Uterus (tissue), 3 donors: ENCODE measurements at regions not wholly inside any gene's neighbourhood (a gene's known extent, or its start where the extent isn't known, plus 50 kb on each side); places are given as distances from the start of the nearest gene placed in this dataset.

ENCODE experiments used
- DNase-seq, 2 donors: peaks; one replicate each; pipeline ENCODE4 v3.0.0-alpha.2; 2019 to 2020
- H3K27ac ChIP-seq, 2 donors: fragments of 200-600 bp; sonication (generic); 1 replicate in 1 of 2; 2 replicates in 1 of 2; pipeline ENCODE4 v1.5.1; 2016 to 2018
- H3K27me3 ChIP-seq, 2 donors: fragments of 200-600 bp; sonication (generic); one replicate each; pipeline ENCODE4 v1.5.1; 2018 to 2019; ENCODE audit warnings: control low read depth in 1 of 2
- H3K36me3 ChIP-seq, 2 donors: fragments of 200-600 bp; sonication (generic); one replicate each; pipeline ENCODE4 v1.5.1; 2019; ENCODE audit warnings: control low read depth in 1 of 2
- H3K4me1 ChIP-seq, 2 donors: fragments of 200-600 bp; sonication (generic); one replicate each; pipeline ENCODE4 v1.5.1; 2018 to 2019; ENCODE audit warnings: control low read depth in 1 of 2
- H3K4me3 ChIP-seq, 2 donors: fragments of 200-600 bp; sonication (generic); 1 replicate in 1 of 2; 2 replicates in 1 of 2; pipeline ENCODE4 v1.5.1; 2018 to 2019; ENCODE audit warnings: mild to moderate bottlenecking in 1 of 2
- H3K9me3 ChIP-seq, 2 donors: fragments of 200-600 bp; sonication (generic); one replicate each; pipeline ENCODE4 v1.5.1; 2019; ENCODE audit warnings: control low read depth in 1 of 2
- POLR2A ChIP-seq, 2 donors: fragments of 450-650 bp; IDR thresholded peaks; one replicate each; pipeline ENCODE4 v1.6.1; 2016; ENCODE audit warnings: antibody characterized with exemption in 2 of 2, mild to moderate bottlenecking in 1 of 2, moderate library complexity in 1 of 2
- intact Hi-C: fragments of 100-400 bp; cut with DNase I; formaldehyde crosslinking; loops from one replicate; pipeline ENCODE4 v1.15.1; 2023; ENCODE audit warnings: low total_unique reads
- TF ChIP-seq, protein P1 (sequence below), 4 experiments: fragments of 200-600 bp in 2 of 4; fragments of 450-650 bp in 2 of 4; sonication (generic) in 2 of 4; IDR thresholded peaks; one replicate each; pipeline ENCODE4 v1.5.1; 2016 to 2019; ENCODE audit warnings: antibody characterized with exemption in 4 of 4, mild to moderate bottlenecking in 2 of 4, moderate library complexity in 1 of 4
- donor health status: DM: yes; HTN: yes; CAD: no.

DNA sequence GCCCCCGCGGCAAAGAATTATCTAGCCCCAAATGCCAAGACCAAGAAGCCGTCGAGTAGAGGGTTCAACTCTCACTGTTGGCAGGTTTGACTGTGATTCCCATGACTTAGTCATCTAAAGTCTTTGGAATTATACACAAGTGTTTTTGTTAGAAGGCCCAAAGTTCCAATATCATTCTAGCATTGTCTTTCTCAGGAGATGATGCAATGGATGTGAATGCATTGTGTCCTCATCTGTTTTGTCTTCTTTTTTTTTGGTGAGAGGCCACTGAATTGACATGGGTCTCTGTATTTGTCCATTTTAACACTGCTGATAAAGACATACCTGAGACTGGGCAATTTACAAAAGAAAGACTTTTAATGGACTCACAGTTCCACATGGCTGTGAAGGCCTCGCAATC is 290.5 kb upstream of the ZFP64 start:
- Histone ChIP-seq H3K4me1 (no peaks in the 10 kb centered on the region), H3K9me3 (no peaks in the 10 kb centered on the region), H3K36me3 (no peaks in the 10 kb centered on the region), H3K27me3 (no peaks in the 10 kb centered on the region), H3K4me3 (no peak overlapping the region), H3K27ac (no peak overlapping the region)
- intact Hi-C loops: no loop called here
- DNase-seq: no peak
- TF ChIP-seq POLR2A (IDR thresholded peaks at IDR 0.05): no peak
- TF ChIP-seq, protein P1, sequence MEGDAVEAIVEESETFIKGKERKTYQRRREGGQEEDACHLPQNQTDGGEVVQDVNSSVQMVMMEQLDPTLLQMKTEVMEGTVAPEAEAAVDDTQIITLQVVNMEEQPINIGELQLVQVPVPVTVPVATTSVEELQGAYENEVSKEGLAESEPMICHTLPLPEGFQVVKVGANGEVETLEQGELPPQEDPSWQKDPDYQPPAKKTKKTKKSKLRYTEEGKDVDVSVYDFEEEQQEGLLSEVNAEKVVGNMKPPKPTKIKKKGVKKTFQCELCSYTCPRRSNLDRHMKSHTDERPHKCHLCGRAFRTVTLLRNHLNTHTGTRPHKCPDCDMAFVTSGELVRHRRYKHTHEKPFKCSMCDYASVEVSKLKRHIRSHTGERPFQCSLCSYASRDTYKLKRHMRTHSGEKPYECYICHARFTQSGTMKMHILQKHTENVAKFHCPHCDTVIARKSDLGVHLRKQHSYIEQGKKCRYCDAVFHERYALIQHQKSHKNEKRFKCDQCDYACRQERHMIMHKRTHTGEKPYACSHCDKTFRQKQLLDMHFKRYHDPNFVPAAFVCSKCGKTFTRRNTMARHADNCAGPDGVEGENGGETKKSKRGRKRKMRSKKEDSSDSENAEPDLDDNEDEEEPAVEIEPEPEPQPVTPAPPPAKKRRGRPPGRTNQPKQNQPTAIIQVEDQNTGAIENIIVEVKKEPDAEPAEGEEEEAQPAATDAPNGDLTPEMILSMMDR (IDR thresholded peaks at IDR 0.05): no peak

DNA sequence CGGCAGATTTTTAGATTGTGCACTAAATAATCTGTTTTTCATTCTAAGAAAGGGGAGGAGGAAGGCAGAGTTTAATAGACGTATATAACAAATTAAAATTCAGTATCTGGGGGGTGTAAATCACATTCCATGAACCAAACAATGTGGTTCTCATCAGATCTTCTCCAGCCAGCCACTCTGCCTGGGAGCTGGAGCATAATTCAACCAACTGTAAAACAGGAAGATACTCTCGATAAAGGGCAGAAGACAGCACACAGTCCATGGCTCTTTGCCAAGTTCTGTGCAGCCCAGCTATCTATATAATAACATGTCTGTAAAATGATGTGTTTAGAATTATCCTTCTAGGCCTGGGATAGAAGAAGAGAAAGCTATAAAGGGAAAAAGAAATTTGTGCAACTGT is 289.9 kb upstream of the ZFP64 start:
- Histone ChIP-seq H3K27me3 (no peaks in the 10 kb centered on the region), H3K9me3 (no peaks in the 10 kb centered on the region), H3K27ac (no peak overlapping the region), H3K4me3 (no peak overlapping the region), H3K36me3 (no peaks in the 10 kb centered on the region), H3K4me1 (no peaks in the 10 kb centered on the region)
- intact Hi-C loops: no loop called here
- TF ChIP-seq, protein P1 (IDR thresholded peaks at IDR 0.05): no peak
- no peak for TF ChIP-seq POLR2A (IDR thresholded peaks at IDR 0.05)
- DNase-seq: no peak

DNA sequence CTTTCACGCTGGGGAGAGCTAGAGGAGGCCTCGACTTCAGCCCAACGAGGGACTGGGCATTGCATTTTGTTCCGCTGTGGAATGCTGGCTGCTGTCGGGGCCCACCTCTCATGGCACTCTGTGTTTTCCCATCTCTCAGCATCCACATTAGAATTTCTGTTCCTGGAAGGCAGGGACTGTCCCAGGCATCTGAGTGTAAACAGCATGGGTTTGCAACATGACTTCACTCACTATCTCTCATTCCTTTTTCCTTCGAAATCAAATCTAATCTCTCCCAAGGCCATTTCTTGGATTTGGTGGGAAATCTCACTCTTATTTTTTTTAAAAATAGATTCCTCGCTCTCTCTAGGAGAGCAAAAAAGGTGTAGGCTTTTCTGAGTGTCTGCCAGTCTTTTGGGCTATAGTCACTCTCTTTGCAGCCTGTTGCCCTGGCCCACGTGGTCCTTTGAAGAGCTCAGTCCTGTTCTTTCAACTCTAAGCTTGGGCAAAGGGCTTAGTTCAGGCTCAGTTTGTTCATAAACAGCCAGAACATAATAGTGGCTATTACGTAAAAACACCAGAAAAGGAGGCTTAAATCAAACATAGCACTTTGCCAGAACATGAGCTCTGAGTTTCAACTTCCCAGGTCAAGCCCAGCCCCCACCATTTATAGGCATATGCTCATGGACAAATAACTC is 284.6 kb upstream of the ZFP64 start:
- Histone ChIP-seq H3K4me1 (no peaks in the 10 kb centered on the region), H3K36me3 (no peaks in the 10 kb centered on the region), H3K27me3 (no peaks in the 10 kb centered on the region), H3K27ac (no peak overlapping the region), H3K9me3 (no peaks in the 10 kb centered on the region), H3K4me3 (no peak overlapping the region)
- TF ChIP-seq, protein P1 (IDR thresholded peaks at IDR 0.05): no peak
- TF ChIP-seq POLR2A (IDR thresholded peaks at IDR 0.05): no peak
- no peak for DNase-seq
- intact Hi-C loops: no loop called here

DNA sequence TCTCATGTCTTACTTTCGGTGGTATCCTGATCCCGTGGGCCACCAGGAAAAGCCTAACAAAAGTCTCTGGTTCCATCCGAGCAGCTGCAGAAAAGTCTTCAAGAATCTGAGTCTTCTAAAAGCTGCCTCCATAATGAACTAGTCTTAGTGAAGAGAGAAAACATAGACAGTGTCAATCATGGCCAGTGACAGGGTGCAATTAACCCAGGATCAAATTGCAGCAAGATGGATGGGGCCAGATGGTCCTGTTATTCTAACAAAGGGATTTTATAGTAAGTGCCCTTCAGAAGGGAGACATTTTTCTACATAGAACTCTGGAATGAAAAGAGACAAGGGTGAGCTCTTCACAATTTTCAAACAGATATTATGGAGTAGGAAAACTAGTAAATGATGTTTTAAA is 281.6 kb upstream of the ZFP64 start:
- TF ChIP-seq POLR2A (IDR thresholded peaks at IDR 0.05): no peak
- TF ChIP-seq, protein P1 (IDR thresholded peaks at IDR 0.05): no peak
- intact Hi-C loops: no loop called here
- H3K27me3 ChIP-seq: no peaks in the 10 kb centered on the region
- no peak overlapping the region for H3K4me3 ChIP-seq
- no peaks in the 10 kb centered on the region for H3K36me3 ChIP-seq
- no peak for DNase-seq
- no peak overlapping the region for H3K27ac ChIP-seq
- no peaks in the 10 kb centered on the region for H3K9me3 ChIP-seq
- no peaks in the 10 kb centered on the region for H3K4me1 ChIP-seq

DNA sequence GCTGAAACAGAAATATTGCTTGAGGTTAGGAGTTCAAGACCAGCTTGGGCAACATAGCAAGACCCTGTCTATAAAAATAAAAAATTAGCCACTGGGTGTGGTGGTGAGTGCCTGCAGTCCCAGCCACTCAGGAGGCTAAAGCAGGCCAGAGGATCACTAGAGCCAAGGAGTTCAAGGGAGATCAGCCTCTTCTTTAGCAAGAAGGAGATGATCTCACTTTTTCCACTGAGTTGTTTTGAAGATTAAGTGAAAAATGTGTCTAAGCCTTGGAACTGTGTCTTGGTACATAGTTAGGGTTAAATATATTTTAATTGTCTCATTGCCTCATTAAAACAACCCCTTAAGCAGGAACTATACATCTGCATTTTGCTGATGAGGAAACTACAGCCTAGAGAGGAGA is 279.0 kb upstream of the ZFP64 start:
- Histone ChIP-seq H3K36me3 (no peaks in the 10 kb centered on the region), H3K9me3 (no peaks in the 10 kb centered on the region), H3K4me3 (no peak overlapping the region), H3K4me1 (no peaks in the 10 kb centered on the region), H3K27me3 (no peaks in the 10 kb centered on the region), H3K27ac (no peak overlapping the region)
- intact Hi-C loops: no loop called here
- TF ChIP-seq, protein P1 (IDR thresholded peaks at IDR 0.05): no peak
- TF ChIP-seq POLR2A (IDR thresholded peaks at IDR 0.05): no peak
- no peak for DNase-seq
